GM19452 (cell line): ENCODE measurements at regions not wholly inside any gene's neighbourhood (a gene's known extent, or its start where the extent isn't known, plus 50 kb on each side); places are given as distances from the start of the nearest gene placed in this dataset.

Experiments
- ATAC-seq: cut with Tn5 transposase; IDR thresholded peaks from one replicate; pipeline ENCODE4 v1.9.1; 2021; ENCODE audit not compliant: unreplicated experiment

- ATAC-seq: no peak
These were observed 199.2 kb downstream of the ACTL7B start for GRCh38 chr9:108656566-108656965.

- no peak for ATAC-seq
These were observed 200.0 kb downstream of the ACTL7B start for GRCh38 chr9:108655818-108656217.

DNA sequence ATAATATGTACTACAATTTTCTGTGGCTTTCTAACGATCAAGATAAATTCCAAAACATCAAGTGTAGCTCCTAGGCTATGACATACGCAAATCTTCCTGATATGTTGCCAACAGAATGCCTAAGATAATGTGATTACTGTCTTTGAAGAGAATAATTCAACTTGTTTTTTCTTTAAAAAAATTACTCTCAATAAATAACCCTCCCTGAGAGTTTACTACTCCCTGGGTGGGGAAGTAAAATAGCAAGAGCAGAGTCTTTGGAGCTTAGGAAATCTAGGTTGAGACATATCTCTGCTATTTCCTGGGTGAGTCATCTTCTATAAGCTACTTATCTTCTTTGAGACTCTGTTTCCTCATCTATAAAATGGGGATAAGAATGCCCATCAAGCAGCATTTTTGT lies 201.2 kb downstream of the ACTL7B start:
- ATAC-seq: no peak

GRCh38 chr9:108652851-108653250 lies 202.9 kb downstream of the ACTL7B start:
- no peak for ATAC-seq

DNA sequence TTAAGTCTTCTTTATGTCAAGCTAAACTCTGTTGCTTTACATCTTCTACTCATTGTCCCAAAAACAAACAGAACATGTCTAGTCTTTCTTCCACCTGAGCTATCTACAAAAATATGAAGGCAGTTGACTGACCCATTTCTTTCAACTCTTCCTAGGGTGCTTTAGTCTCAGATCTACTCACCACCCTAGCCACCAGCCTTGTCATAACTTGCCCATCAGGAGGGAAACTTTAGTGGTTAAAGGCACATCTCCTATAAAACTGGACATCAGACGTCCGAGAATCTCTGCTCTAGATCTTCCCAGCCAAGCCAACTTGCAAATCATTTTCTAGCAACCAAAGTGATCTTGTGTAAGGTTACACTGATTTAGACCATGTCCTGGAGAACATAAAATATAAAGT lies 205.0 kb downstream of the ACTL7B start:
- no peak for ATAC-seq

- ATAC-seq: no peak
These were observed 210.3 kb downstream of the ACTL7B start for GRCh38 chr9:108645520-108645919.

DNA sequence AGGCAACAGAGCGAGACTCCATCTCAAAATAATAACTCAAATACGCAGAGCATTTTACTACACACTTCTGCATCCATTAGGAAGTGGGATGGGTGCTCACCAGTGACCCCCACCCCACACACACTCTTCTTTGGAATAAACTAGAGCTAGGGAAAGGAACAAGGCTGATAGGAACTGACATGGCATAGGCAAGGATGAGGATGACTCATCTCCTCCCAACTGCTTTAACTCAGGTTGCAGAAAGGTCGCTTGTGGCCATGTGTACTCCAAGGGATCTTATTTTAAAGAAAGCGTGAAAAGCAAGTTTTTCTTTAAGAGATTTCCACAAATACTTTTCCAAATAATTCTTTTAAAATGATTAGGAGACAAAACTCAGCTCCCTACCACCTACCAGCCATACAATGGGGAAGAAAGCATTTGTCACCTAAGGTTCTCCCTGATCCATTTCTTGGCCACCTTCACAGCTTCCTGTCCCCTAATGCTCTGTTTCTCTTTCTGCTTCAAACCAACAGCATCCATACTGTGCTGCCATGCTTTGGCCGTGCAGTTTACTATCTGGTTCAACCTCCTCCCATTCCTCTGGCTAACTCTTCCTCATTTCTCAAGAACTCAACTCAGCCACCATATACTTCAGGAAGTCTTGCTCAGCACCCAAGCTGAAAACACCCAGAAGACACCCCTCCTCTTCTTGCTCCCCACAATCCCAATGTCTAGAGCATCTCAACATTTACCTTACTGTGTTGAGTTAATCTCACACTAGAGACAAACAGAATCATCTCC lies 211.9 kb downstream of the ACTL7B start:
- ATAC-seq: no peak

DNA sequence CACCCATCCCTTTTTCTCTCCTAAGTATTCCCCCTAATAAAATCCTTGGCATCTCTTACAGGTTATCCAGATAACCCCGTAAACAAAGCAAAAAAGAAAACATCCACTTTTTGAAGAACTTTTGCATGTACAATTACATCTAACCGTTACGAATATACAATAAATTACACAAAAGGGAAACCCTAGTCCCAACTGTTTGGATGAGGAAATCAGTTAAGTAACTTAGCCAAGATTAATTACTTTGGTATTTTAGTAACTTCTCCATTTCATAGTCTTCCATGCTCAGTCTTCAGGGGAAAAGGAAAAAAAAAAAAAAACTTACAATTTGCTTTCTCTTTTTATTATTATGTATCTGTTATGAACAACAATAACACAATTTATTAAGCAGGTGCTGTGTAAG lies 212.9 kb downstream of the ACTL7B start:
- ATAC-seq: no peak

- no peak for ATAC-seq
These were observed 215.6 kb downstream of the ACTL7B start for GRCh38 chr9:108640230-108640629.

DNA sequence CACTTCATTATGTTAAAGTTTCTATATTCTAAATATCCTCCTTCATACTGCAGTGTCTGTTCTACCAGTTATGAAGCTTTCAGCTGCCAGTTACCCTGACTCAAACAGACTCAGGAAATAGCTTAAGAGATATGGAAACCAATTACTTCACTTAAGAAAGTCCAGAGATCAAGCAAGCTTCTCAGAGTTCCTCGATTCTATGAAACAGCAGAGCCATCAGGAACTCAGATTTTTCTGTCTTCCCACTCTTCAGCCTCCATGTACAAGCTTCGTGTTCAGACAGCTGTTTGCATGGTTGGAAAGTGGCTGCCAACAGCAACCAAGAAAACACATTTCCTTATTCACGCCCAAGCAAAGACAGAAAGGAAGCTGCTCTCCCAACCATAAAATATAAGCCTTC lies 216.1 kb downstream of the ACTL7B start:
- ATAC-seq: no peak

DNA sequence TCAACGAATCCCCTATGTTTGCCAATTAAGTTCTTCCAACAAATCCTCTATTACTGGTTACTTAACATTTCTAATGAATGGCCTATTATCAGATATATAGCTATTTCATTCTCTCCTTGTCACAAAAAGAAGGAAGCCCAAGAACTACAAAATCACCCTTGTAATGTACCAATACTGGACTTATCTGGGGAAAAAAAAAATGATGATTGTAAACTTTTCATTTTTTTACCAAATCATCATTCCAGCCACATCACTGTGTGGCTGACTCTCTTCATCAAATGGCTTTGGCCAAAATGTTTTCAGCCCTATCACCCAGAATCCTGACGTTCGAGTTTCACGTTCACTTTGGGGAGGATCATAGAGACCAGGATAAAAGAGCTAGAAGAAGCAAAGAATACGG lies 216.7 kb downstream of the ACTL7B start:
- ATAC-seq: no peak

DNA sequence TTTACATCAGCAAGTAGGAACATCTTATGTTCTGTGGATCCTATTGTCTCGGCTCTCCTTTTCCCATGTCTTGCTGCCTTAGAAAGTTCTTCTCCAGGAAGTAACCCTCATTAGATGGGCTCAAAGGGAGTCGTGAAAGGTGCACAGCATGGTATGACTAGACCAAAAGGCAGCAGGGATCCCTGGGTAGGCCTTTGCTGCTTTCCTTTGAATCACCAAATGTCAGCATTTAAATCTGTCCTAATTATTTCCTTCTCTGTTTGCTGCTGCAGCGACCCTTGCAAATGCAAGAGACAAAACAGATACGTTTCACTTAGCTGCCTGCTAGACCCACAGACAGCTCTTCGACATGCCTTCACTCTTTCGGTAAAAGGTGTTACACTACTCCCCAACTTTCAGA lies 218.4 kb downstream of the ACTL7B start:
- ATAC-seq: no peak

DNA sequence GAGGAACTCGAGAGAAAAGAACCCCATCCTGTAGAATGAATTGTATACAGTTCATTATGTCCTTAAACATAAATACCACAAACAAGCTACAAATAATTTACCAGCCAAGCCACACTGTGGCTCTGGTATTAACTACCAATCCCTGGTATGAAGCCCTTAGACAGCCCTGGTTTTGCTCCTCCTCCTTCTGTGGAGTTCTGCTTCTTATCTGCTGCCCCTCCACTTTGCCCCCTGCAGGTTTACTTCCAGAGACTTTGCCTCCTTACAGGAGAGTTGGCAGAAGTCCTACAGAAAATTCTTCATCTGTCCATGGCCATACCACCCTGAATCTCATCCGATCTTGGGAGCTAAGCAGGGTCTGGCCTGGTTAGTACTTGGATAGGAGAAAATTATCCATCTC lies 219.8 kb downstream of the ACTL7B start:
- no peak for ATAC-seq

GRCh38 chr9:108634672-108635462 lies 220.9 kb downstream of the ACTL7B start:
- no peak for ATAC-seq

DNA sequence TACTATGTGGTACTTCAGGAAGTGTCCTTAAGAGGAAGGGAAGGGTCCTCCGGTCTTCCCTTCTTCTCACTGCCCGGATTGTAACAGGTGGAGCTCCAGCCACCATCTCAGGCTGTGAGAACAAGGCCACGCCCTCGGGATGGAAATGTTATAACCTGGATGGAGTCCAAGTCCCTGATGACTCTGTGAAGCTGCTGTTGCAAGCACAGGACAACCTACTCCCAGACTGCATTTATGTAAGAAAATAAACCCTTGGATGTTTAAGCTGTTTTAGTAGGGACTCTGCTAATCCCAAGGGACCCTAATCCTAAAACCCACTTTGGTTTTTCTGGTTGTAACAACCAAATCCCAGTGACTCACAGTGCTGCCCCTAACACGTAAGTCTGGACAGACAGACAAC lies 221.6 kb downstream of the ACTL7B start:
- ATAC-seq: no peak

DNA sequence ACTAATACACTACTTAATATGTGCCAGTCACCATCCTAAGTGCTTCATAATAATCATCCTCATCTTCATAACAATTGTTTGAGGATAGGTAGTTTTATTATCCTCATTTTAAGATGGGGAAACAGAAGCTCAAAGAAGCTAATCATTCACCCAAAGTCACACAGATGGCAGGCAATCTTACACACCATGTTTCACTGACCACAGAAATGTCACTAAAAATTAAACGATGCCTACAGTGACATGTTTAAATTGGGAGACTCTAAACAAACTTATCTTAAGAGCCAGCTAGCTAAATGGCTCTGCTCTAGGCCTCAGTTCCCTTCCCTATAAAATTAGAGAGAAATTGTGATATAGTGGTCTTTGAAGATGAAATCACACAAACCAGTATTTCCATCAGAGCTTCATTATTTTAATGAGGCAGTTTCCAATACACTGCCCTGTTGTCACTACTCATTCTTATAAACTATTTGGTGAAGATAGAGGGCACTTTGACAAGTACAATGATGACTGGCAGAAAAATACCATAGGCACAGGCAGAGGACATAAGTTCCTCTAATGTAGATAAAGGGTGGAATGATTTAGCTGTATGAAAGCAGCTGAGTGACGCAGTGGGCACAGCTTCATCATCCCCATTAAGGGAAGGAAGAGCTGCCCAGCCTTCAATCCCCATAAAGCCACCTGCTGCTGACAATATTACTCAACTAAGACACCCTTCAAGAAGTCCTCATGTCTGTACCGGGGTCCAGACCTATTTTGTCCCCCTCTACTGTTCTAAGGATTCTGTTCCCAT lies 224.1 kb downstream of the ACTL7B start:
- ATAC-seq: no peak

DNA sequence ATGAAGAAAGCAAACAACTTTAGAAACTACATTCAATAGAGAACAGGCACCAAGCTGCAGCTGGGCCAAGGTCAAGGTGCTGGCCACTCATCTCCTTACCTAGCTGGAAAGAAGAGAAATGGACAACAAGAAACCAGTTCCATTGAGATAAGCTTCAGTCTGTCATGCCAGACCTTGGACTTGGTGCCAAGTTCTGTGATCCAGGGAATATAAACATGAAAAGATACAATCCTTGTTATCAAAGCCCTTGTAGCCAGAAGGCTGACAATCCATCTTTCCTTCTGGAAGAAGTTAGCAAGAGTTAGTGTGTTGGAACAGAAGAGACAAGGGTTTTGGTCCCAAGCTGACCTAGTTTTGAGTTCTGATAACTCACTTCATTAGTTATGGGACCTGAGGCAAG lies 227.5 kb downstream of the ACTL7B start:
- no peak for ATAC-seq

- ATAC-seq: no peak
These were observed 229.0 kb downstream of the ACTL7B start for GRCh38 chr9:108626743-108627142.

DNA sequence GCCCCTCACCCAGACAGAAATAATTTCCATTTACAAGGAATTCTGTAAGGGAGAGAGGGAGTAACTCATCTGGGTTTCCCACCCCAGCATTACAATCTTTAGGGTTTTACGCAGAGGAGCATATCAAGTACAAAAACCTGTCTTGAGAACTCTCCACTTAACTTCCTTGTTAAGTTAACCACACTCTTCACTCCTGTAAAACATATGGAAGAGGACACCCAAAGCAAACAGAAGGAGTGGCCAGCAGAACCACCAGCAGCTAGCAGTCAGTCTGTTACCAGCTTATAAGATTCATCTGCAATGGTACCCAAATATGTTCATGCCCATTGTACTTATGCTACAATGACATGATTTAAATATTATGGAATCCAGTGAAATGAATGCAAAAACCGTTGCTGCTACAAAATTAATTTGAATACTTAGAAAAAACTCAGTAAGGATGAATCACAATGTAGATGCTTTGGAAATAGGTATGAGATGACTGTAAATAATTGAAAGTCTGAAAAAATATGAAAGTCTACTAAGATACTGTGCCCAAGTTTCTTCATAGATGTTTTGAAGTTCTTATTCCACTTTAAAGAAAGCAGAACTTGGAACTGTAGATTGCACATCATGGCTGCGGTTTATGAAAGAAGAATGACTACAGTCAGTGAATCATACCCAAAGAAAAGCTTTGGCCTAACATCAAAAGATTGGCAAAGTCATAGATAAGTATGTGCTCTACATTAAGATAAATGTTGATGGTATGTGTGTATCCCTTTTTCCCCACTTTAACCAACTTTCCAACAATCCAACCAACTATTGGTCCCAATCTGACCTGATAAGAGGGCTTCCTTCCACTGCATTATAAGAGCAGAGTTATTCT lies 233.6 kb downstream of the ACTL7B start:
- no peak for ATAC-seq

- no peak for ATAC-seq
These were observed 235.0 kb downstream of the ACTL7B start for GRCh38 chr9:108620767-108621166.
